ENCODE measurements at regions not wholly inside any gene's neighbourhood (a gene's known extent, or its start where the extent isn't known, plus 50 kb on each side); places are given as distances from the start of the nearest gene placed in this dataset.

DNA sequence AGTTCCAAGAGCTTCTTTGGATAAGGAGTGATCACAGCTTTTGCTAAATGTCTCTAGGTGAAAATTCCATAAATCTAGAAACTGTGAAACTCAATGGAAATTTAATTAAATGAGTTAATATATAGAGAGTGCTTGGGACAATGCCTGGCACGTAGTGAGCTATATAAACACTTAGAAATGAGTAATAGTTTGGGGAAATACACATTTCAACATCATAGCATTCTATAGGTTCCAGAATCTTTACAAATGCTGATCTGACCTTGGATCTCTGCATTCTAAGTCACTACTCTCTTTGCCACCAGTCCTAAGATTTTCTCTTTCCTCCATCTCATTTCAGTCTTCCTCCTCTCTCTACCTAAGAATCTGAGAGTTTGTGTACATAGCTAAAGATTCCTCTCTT, 175.6 kb downstream of the SOX9 start:
- no peak for DNase-seq
- Mint-ChIP-seq H3K27me3 (peaks cover 8% of the 10 kb centered on the region), H3K9me3 (peaks cover 0 to 7% of the 10 kb centered on the region in 2 donors), H3K27ac (no peak overlapping the region), H3K4me1 (no peaks in the 10 kb centered on the region), H3K4me3 (no peak overlapping the region)
- no peak for ATAC-seq

DNA sequence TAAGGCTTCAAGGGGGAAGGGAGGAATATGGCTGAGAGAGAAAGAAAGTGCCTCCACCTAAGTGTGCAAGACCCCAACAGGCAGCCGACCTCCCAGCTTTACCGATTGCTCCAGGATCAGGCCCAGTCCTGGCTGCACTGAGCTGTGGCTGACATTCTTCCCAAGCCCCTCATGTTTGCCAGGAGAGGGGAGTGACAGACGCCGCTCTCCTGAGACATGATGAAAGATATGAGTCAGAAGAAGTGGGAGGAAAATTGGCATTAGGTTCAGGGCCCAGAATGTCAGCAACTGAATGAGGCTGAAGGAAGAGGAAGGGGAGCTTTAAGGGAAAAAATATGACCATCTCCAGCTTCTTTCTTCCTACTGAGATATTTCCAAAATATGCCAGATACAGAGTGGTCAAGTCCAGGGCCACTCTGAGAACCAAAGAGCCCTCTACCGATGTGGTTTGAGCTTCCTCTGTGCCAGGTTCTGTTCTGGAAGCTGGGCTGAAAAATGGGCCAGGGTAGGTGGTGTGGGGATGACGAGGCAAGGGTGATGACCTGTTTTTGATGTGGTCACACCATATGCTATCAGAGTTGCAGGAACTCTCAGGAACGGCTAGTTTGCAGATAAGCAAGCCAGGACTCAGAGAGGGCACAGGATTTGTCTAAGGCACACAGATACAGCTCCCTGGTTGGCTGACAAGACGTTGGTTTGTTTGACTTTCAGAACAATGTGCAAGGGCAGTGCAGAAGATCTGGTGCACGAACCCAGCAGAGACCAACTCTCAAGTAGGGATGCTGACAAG, 176.7 kb downstream of the SOX9 start:
- H3K27ac Mint-ChIP-seq, result no peak overlapping the region
- peaks cover 8% of the 10 kb centered on the region for H3K27me3 Mint-ChIP-seq
- H3K4me3 Mint-ChIP-seq, result no peak overlapping the region
- DNase-seq (no peak), ATAC-seq (no peak)
- peaks cover 0 to 7% of the 10 kb centered on the region in 2 donors for H3K9me3 Mint-ChIP-seq
- H3K4me1 Mint-ChIP-seq, result no peaks in the 10 kb centered on the region

DNA sequence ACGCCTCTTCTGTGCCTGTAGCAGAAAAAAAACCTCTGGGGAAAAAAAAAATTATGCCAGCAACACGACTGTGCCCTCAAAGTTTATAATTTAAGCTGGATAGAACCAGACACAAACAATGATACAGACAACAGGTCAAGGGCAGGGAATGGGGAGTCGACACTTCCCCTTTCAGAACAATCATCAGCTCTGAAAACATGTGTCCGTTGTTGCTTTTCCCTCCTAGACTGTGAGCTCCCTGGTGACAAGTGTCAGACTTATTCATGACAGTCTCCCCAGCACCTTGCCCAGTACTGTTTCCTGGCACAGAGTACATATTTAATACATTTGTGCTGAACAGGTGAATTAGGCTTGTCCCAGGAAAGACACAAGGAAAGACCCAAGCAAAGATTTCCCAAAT, 178.3 kb downstream of the SOX9 start:
- ATAC-seq (no peak), DNase-seq (no peak)
- Mint-ChIP-seq H3K4me1 (no peaks in the 10 kb centered on the region), H3K27me3 (peaks cover 8% of the 10 kb centered on the region), H3K27ac (no peak overlapping the region), H3K4me3 (no peak overlapping the region), H3K9me3 (peaks cover 0 to 7% of the 10 kb centered on the region in 2 donors)

DNA sequence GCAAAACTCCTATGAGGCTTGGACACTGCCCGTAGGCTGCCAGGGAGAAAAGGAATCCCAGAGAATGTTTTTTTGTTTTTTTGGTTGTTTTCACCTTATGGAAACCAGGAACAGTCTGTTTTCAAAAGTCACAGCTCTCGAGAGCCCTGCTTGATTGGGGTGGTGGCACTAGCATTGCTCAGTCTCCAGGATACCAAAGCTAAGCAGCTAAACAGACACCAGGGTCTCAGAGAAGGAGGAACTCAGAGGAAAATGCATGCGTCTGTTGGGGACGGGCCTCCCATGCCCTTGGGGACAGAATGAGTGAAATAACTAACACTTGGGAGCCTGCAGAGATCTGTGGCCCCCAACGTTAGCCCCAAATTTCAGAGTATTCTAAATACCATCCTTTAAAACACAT, 178.8 kb downstream of the SOX9 start:
- Mint-ChIP-seq H3K4me3 (no peak overlapping the region), H3K27me3 (peaks cover 8% of the 10 kb centered on the region), H3K4me1 (no peaks in the 10 kb centered on the region), H3K27ac (no peak overlapping the region), H3K9me3 (peaks cover 0 to 7% of the 10 kb centered on the region in 2 donors)
- ATAC-seq (no peak), DNase-seq (no peak)

DNA sequence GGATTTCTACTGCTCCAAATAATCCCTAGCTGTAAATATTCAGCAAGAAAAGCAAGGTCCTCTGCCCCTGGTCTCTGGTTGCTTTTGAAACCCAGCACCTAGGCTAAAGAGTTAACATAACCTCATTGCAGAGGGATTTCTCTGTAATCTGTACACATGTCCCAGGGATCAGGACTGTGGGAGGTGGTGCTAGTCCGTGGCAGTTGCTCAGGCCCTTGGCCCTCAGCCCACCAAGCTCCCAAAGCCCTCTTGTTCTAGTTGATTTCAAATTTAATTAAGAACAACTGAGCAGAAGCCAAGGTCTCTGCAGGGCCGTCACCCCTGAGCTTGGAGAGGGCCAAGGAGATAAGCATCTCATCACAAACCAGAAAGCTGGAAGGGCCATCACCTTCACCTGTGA, 181.1 kb downstream of the SOX9 start:
- Mint-ChIP-seq H3K27me3 (no peaks in the 10 kb centered on the region), H3K4me1 (no peaks in the 10 kb centered on the region), H3K9me3 (no peaks in the 10 kb centered on the region), H3K4me3 (no peak overlapping the region), H3K27ac (no peak overlapping the region)
- no peak for ATAC-seq
- DNase-seq, result no peak

DNA sequence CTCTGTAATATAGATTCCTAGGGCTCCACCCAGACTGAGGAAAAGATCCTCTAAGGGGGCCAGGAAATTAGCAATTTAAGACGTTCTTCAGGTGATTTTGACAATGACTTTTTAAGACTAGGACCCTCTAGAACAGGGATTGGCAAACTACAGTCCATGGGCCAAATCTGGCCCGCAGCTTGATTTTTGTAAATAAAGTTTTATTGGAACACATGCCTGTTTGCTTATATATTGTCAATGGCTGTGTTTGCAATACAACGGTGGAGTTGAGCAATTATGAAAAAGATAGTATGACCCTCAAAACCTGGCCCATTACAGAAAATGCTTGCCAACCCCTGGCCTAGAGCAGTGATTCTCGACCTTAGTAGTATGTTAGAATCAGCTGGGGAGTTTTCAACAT, 181.9 kb downstream of the SOX9 start:
- H3K9me3 Mint-ChIP-seq, result no peaks in the 10 kb centered on the region
- no peaks in the 10 kb centered on the region for H3K27me3 Mint-ChIP-seq
- H3K4me1 Mint-ChIP-seq, result no peaks in the 10 kb centered on the region
- no peak overlapping the region for H3K27ac Mint-ChIP-seq
- DNase-seq (no peak), ATAC-seq (no peak)
- no peak overlapping the region for H3K4me3 Mint-ChIP-seq

DNA sequence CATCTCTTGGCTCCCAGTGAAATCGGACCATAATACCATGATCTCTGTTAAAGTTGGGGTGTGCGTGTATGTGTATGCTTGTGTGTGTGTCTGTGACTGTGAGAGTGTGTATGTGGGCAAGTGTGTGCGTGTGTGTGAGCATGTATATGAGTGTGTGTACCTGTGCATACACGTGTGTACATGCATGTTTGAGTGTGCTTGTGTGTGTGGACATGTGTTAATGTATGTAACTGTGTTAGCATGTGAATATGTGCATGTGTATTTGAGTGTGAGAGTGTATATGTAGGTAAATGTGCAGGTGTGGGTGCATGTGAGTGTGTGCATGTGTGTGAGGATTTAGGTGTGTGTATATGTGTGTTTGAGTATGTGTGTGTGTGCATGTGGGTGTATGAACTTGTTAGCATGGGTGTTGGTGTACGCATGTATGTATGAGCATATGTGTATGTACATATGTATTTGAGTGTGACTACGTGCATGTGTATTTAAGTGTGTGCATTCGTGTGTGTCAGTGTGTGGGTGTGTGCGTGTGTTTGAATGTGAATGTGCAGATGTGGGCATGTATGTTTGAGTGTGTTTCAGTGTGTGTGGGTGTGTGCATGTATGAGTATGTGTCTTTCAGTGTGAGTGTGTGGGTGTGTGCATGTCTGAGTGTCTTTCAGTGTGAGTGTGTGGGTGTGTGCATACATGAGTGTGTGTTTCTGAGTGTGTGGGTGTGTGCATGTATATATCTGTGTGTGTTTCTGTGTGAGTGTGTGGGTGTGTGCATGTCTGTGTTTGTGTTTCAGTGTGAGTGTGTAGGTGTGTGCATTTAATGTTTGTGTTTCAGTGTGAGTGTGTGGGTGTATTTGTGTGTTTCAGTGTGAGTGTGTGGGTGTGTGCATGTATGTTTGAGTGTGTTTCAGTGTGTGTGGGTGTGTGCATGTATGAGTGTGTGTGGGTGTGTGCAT, 183.2 kb downstream of the SOX9 start:
- DNase-seq (no peak), ATAC-seq (no peak)
- Mint-ChIP-seq H3K27ac (no peak overlapping the region), H3K4me3 (no peak overlapping the region), H3K27me3 (no peaks in the 10 kb centered on the region), H3K4me1 (no peaks in the 10 kb centered on the region), H3K9me3 (no peaks in the 10 kb centered on the region)

DNA sequence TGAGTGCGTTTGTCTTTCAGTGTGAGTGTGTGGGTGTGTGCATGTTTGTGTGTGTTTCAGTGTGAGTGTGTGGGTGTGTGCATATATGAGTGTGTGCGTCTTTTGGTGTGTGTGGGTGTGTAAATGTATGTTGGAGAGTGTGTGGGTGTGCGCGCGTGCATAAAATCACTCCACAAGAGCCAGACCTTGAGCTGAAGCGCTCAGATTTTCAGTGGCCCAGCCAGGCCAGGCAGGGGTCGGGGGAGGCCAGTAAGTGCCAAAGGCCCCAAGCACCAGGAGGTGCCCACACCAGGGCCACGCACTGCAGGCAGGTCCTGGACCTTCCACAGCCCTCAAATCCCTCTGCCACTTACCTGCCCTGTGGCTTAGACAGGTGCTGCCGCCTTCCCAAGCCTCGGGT, 184.0 kb downstream of the SOX9 start:
- no peaks in the 10 kb centered on the region for H3K27me3 Mint-ChIP-seq
- DNase-seq, result no peak

DNA sequence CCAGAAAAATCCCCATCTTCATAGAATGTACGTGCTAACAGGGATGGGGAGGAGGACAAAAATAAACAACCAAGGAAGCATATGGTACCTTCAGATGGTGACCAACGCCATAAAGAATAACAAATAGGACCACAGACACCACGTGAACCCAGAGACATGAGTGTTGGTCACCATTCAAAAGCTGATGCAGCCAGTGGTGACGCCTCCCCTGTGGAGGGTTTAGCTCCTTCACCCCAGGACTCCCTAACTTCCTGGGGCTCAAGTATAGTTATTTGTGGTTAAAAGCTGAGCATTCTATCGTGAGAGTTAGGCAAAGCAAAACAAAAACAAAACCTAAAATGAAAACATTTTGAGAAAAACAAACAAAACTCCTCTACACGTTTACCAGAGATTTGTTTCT, 184.7 kb downstream of the SOX9 start:
- DNase-seq (no peak), ATAC-seq (no peak)
- Mint-ChIP-seq H3K27ac (no peak overlapping the region), H3K4me3 (no peak overlapping the region), H3K9me3 (no peaks in the 10 kb centered on the region), H3K27me3 (no peaks in the 10 kb centered on the region), H3K4me1 (no peaks in the 10 kb centered on the region)

More for the DNA sequence above, 184.0 kb downstream of the SOX9 start:
- no peak for ATAC-seq
- H3K4me1 Mint-ChIP-seq, result no peaks in the 10 kb centered on the region
- no peak overlapping the region for H3K4me3 Mint-ChIP-seq
- H3K27ac Mint-ChIP-seq, result no peak overlapping the region
- no peaks in the 10 kb centered on the region for H3K9me3 Mint-ChIP-seq

DNA sequence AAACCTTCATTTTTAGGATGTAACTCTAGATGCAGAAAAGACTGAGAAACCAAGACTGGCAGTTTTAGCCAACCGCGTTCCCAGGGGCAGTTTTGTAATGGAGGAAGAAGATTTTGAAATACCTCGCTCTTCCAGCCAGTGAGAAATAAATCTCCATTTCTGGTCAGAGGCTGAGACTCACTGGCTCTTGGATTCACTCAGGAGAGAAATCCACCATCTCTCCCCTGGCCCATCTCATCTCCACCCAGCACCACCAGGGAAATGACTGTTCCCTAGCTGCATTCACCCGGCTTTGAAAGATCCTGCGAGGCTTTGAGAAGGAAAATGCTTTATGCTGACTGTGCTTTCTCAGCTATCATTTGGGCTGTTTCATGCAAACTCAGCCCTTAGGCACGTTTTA, 185.2 kb downstream of the SOX9 start:
- H3K27me3 Mint-ChIP-seq, result no peaks in the 10 kb centered on the region
- no peak overlapping the region for H3K27ac Mint-ChIP-seq
- H3K4me1 Mint-ChIP-seq, result no peaks in the 10 kb centered on the region
- DNase-seq, result no peak
- no peak for ATAC-seq
- no peak overlapping the region for H3K4me3 Mint-ChIP-seq
- H3K9me3 Mint-ChIP-seq, result no peaks in the 10 kb centered on the region

DNA sequence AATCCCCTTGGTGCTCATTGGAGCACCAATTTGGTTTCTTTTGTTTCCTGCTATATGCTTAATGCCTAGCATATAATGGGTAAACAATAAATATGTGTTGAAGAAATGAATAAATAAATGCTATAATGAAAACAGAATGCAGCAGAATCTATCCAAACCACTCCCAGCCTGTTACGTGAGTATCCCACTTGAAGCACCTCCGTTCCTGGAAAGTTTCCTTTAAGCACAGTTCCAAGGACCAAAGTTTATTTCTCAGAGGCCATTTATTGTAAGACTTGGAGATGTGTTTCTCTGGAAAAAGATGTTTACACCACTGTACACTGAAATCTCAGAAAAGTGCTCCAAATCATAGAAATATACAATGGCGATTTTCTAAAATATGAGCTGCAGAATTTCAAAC, 187.0 kb downstream of the SOX9 start:
- H3K9me3 Mint-ChIP-seq, result no peaks in the 10 kb centered on the region
- no peak overlapping the region for H3K27ac Mint-ChIP-seq
- H3K27me3 Mint-ChIP-seq, result no peaks in the 10 kb centered on the region
- H3K4me1 Mint-ChIP-seq, result no peaks in the 10 kb centered on the region
- ATAC-seq, result no peak
- no peak for DNase-seq
- no peak overlapping the region for H3K4me3 Mint-ChIP-seq

DNA sequence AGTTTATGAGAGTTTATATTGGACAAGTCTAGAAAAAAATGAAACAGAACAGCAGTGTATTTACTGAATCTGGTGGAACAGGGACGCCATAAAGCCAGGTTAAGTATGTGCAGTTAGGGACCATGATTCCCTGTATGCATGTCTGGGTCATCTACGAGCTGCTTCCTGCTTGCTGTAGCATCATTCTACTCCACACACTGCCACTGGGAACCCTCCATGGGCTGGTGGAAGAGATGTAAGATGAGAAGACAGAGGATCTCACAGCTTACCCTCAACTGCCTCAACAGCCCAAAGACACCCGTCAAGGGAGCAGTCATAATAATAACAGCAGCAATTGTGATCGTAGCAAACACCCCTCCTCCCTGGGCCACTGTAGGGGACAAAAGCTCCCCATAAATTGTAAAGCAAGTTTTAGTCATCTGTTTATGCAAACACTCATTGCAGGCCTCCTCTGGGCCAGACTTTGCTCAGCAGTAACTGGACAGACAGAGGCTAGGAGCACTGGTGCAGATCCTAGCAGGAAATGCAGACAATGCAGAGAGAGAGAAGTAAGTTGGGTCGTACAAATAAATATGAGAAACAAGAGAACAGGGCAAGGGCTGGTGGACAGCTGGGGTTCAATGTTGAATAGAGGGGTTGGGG, 188.0 kb downstream of the SOX9 start:
- Mint-ChIP-seq H3K27me3 (no peaks in the 10 kb centered on the region), H3K9me3 (no peaks in the 10 kb centered on the region), H3K4me3 (no peak overlapping the region), H3K27ac (peak overlapping the region in 1 of 2 donors; percentile 45), H3K4me1 (no peaks in the 10 kb centered on the region)
- DNase-seq, result no peak
- no peak for ATAC-seq

DNA sequence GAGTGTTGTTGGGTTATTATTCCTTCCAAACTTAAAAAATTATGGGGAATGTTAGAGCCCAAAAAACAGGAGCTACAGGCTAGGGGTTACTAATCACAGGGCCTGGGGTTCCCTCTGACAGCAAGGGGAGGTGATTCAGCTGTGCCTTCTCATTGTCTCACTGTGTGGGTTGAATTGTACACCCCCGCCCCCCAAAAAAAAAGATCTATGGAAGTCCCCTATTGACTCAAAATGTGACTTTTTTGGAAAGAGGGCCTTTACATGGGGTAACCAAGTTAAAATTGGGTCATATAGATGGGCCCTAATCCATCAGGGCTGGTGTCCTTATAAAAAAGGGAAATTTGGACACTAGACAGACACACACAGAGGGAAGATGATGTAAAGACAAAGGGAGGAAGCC, 190.2 kb downstream of the SOX9 start:
- H3K9me3 Mint-ChIP-seq, result no peaks in the 10 kb centered on the region
- ATAC-seq, result no peak
- no peak overlapping the region for H3K4me3 Mint-ChIP-seq
- DNase-seq, result no peak
- H3K27me3 Mint-ChIP-seq, result no peaks in the 10 kb centered on the region
- H3K27ac Mint-ChIP-seq, result no peak overlapping the region
- H3K4me1 Mint-ChIP-seq, result no peaks in the 10 kb centered on the region

DNA sequence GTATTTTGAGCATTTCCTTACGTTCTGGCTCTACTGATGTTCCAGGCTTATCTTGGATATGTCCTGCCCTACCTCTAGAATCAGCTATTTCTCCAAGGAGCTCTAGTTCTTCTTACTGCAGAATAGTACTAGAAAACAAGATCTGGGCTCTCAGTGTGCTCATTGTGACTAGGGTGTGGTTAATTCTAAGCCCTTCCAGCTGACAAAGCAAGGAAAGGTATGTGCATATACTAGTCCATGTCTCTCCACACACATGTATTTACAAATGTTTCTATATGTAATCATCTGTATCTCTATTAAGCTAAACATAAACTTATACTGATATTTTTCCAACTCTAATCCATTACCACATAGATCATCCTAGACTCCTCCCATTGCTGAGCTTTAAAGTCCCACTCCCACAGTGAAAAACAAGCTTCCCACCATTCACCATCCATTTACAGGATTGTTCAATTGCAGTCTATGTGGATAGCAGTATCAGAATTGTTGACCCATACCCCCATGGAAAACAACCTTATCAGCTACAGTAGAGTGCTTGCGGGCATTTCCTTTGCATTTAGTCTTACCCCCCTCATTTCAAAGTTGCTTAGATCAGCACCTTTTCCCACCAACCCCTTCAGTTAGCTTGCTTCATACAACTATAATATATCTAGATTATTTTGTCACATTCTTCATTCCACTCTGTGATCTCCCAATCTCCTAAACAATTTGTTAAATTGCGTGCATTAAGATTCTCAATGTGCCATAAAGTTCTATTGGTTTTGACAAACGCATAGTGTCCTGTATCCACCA, 194.5 kb downstream of the SOX9 start:
- no peak overlapping the region for H3K27ac Mint-ChIP-seq
- peaks cover 2 to 4% of the 10 kb centered on the region in 2 donors for H3K9me3 Mint-ChIP-seq
- peaks cover 12% of the 10 kb centered on the region for H3K27me3 Mint-ChIP-seq
- no peak overlapping the region for H3K4me3 Mint-ChIP-seq
- ATAC-seq (no peak), DNase-seq (no peak)
- H3K4me1 Mint-ChIP-seq, result no peaks in the 10 kb centered on the region

DNA sequence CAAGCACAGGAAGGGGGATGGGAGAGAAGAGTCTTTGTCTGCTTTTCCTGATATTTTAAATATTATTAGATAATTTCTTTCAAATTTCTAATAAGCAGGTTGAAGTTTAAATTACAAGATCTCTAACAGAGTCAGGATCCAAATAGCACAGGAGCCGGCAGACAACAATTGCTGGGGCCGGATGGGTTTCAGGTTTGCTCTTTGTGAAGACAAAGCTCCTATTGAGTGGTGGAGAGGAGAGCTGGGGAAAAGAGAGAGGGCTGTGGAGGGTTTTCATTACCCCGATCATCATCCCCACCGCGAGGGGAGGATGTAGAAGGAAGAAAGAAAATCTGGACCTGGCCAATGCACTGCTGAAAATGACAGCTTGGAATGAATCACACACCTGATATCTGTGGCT, 197.3 kb downstream of the SOX9 start:
- ATAC-seq (no peak), DNase-seq (no peak)
- Mint-ChIP-seq H3K4me1 (no peaks in the 10 kb centered on the region), H3K27ac (no peak overlapping the region), H3K4me3 (no peak overlapping the region), H3K27me3 (peaks cover 21% of the 10 kb centered on the region), H3K9me3 (peaks cover 4 to 11% of the 10 kb centered on the region in 2 donors)
